GM21576 (cell line): ENCODE measurements at regions not wholly inside any gene's neighbourhood (a gene's known extent, or its start where the extent isn't known, plus 50 kb on each side); places are given as distances from the start of the nearest gene placed in this dataset.
"Not testable (repeated sequence)": the region's sequence is repeated elsewhere in the genome, so short reads cannot be mapped to it uniquely, and the experiment has no call there.

Experiments used
- ATAC-seq: cut with Tn5 transposase; IDR thresholded peaks from one replicate; pipeline ENCODE4 v1.9.1; 2021; ENCODE audit warnings: mild to moderate bottlenecking, moderate library complexity; ENCODE audit not compliant: unreplicated experiment

DNA sequence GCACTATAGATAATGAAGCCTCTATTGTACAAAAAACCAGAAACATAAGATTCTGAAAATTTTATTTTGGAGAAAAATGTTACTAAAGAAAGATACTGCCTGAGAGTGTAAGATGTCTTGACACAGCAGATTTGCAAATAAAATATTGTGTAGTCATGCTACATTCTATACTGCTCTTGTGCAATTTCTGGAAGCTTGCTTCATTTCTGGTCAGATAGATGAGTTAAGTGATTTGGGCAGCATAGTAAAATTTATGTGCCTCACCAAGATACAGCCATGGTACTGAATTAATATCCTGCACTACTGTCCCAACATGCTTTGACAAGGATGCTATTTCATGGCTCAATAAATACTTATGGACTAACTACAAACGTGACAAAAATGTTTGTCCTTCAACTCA lies 55.1 kb upstream of the STARD13 start:
- no peak for ATAC-seq

DNA sequence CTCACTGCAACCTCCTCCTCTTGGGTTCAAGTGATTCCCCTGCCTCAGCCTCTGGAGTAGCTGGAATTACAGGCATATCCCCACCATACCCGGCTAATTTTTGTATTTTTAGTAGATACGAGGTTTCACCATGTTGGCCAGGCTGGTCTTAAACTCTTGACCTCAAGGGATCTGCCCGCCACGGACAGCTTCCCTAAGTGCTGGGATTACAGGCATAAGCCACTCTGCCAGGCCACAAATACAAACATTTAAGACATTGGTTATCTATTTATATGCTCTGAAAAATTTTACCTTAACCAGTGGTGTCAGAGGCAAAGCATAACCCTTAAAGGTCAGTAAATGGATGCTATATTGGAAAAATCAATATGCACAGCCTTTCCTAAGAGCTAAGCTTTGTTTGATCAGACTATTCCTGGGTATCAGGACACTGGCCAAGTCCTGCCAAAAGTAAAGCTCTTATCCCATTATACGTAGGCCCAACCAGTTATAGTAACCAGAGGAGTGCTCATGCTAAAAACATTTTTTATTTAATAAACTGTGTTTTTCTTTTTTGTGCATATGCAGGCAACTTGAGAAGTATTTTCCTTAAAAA lies 56.4 kb upstream of the STARD13 start:
- ATAC-seq: no peak

DNA sequence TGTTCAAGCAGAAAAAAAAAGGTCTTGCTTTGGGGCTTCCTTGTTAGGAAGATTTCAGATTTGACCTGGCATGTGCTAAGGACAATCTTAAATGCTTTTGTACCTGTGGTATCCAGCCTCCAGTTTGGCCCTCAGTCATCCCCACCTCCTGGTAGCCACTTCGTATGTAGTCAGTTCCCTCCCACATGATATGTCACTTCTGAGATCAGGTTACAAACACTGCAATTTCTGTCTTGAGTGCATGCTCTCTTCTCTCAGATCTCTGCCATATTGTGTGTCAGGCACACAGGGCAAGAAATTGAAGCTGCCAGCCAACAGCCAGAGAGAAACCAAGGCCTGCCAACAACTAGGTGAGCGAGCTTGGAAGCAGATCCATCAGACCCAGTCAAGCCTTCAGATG lies 60.3 kb upstream of the STARD13 start:
- ATAC-seq: no peak

DNA sequence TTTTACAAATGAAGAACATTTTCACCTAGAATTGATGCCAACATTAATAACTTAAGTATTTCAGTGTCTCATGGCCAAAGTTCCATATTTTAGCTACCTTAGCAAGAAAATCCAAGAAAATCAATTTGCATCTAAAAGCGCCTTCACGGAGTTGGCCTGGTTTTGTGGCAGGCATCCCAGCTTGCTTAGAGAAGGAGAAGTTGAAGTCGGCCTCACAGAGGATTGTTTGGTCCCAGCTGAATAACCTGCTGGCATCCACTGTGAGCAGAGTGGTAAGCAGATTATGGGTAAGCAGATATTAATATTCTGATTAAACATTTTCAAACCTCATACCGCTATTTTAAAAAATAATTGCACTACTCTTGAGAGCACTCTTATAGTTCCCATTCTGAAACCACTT lies 62.3 kb upstream of the STARD13 start:
- ATAC-seq: no peak

DNA sequence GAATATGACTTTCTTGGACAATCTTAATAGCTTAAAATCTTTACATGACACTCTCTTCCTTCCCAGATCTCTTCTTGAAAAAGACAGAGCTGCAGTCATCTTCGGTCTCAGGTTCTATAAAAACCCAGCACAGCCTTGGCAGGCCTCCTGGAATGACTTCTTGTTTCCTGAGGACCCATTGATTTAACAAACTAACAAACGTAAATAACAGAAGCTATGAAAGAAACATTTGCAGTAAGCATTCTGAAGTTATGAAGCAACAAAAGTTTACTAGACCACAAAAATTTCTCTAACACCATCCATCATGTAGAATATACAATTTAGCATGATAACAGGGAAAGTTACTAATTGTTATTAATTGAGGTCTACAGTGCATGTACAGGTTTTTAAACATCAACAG lies 62.8 kb upstream of the STARD13 start:
- no peak for ATAC-seq

DNA sequence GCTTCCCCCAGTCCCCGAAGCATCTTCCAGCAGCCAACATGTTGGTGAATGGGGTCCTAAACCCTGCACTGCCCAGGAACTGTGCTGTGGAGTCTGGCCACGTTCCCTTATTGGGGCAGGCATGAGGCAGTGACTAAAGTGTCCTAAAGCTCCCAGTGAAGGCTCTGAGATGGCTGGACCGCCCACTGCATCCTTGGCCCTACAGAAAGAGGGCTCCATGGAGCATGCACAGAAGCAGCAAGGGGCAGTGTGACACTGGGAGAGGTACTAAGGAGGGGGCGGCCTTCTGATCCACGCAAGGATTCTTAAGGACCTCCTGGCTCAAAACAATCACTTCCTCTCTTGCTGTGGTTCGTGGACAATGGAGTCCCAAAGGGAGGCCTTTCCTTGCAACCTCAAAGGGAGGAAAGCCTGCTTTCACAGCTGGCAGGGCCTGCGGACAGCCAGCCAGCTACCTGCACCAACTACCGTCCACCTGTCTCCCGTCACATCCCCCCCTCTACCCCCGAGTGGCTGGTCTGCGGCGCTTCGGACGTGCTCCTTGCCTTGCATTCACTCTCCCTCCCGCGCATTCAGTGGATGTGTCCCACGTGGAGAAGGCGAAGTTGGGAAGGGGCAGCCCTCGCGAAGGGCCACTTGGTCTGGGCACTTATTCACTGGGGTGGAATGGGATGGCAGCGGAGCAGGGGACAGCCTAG lies 63.9 kb upstream of the STARD13 start:
- ATAC-seq: no peak

DNA sequence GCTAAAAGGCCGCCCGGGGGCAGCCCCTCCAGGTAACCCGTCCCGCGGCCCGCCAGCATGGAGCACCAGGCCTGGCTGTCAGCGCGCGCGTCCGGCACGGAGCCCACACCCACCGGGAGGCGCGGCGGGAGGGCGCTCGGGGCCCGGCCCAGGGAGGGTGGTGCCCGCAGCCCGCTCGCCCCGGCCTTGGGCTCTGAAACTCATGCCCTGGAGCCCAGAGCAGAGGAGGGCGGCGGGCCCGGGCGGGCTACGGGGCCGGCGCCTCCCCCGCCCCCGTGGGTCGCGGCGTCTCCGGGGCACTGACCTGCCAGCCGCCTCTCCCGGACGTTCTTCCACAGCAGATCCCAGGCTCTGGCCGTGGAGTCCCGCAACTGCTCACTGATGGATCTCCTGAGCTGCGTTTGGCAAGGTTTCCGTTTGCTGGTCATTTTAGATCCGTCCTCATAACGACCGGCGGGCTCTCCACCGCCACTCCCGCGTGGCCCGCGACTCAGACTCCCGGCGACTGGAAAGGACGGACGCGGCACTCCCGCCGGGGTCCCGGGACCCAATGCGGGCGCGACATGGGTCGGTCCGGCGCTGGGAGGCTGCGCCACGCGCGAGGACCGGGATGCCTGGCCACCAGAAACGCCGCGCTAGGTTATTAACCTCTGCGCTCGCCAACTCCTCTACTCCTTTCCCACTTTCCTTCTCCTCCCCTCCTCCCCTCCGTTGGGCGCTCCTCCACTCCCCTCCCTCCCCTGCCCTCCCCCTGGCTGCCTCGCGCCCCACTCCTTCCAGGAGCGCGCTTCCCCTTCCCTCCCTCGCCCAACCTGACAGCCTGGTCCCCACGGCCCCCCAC lies 64.7 kb upstream of the STARD13 start:
- no peak for ATAC-seq

DNA sequence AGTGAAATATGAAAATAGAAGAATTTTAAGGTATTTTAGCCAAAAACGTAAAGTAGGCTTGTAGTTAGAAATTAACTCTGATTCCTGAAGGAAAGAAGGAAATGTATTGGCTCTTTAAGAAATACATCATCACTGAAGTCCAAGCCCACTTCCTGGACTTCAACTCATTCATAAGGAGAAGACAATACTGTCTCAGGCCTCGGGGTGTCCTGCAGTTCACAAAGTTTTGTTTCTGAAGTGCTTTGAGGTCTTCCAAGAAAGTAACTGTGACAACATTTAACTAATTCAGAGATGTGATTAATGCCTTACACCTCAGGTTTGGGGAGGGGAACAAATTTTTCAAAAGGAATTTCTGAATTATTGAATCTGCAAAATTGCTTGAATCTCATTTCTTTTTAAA lies 65.8 kb upstream of the STARD13 start:
- ATAC-seq: no peak

DNA sequence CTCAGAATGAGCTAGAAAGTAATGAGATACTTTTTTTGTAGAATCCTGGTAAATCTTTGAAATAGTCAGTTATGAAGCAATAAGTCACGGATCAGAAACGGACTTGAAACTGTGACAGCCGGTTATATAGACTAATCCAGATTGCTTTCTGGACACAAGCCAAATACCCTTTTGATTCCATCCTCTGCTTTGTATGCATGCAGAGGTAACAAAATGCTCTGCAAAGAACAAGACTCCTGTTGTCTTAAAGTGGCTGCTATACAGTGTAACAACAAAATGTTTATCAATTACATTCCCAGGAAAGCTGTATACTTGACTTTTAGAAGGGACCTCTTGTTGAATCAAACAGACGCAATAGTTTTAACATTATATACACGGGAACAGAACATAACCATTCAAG lies 66.5 kb upstream of the STARD13 start:
- ATAC-seq: no peak

DNA sequence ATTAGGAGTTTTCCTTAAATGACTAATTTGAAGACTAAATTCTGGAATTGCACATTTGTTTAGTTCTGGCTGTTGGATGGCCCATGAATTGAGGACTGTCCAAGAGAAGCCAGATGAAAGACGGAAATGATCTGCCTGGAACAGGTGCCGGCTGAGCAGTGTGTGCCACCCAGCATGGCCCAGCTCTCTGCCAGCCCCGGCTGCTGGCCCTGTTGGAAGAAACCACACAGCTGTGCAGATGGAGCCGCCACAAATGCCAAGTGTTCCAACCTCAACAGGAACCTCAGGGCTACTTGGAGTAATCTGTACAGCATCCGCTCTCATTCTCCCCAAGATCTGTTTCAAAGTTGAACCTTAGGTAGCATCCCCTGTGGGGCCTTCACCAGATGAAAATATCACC lies 67.0 kb upstream of the STARD13 start:
- ATAC-seq: no peak

DNA sequence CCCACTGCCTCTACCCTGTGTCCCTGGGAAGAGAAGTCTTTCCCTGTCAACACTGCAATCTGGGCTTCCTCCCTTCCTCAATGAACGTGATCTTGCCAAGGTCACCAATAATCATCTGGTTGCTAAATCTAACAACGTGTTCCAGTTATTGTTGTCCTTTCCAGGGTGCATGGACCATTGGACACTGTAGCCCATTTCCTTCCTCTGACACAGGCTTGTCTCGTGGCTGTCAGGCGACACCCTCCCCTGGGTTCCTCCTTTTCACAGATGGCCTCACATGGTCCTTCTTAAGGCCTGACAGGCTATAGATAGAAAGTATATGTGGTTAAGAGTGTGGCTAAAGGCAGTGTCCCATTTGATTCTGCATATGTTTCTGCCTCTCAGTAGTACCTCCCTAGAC lies 67.7 kb upstream of the STARD13 start:
- ATAC-seq: peak; percentile 81

DNA sequence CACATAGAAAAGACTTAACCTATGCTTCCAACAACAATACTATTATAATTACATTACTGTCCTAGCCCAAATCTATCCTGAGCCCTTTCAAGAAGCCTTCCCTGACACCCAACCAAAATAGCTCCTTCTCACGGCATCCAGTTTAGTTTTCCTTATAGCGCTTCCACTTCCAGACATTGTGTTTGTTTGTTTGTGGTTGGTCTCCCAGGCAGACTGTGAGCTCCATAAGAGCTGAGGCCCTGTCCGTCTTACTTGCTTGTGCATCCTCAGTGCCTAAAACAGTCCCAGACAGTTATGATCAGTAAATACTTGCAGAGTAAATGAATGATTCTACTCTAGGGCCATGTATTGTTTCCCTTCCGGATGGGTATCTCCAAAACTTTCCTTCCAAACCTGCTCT lies 68.1 kb upstream of the STARD13 start:
- no peak for ATAC-seq

DNA sequence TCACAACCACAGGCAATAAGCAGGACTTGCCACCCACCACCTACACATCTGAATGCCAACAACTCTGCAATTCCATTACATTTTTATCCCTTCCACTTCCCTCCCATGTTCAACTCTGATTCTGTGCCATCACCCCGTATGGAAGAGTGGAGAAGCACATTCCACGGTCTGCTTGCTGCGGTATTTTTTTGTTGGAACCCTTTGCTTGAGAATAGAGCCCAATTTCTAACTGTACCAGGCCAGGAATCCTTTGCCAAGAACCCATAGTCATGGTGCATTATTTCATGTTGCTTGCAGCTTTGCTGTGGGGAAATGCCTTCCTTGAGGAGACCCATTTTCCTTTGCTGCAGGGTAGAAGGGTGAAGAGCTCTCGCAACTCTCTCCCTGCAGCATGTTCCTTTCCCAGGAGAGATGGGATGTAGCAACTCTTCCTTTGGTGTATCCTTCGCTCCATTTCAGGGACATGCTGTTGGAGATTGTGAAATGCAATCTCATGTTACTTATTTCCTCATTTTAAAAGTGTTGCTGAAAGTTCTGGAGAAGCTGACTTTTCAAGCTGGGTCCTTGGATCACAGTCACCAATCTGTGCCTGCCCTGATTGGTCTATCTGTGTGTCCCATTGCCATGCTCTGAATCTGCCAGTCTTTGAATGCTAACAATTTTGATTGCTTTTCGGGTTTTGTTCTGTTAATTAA lies 69.8 kb upstream of the STARD13 start:
- no peak for ATAC-seq

DNA sequence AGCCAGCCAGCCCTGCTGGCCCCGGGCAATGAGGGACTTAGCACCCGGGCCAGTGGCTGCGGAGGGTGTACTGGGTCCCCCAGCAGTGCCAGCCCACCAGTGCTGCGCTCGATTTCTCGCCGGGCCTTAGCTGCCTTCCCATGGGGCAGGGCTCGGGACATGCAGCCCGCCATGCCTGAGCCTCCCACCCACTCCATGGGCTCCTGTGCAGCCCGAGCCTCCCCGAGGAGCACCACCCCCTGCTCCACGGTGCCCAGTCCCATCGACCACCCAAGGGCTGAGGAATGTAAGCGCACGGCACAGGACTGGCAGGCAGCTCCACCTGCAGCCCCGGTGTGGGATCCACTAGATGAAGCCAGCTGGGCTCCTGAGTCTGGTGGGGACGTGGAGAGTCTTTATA lies 72.5 kb upstream of the STARD13 start:
- not testable (repeated sequence) for ATAC-seq

DNA sequence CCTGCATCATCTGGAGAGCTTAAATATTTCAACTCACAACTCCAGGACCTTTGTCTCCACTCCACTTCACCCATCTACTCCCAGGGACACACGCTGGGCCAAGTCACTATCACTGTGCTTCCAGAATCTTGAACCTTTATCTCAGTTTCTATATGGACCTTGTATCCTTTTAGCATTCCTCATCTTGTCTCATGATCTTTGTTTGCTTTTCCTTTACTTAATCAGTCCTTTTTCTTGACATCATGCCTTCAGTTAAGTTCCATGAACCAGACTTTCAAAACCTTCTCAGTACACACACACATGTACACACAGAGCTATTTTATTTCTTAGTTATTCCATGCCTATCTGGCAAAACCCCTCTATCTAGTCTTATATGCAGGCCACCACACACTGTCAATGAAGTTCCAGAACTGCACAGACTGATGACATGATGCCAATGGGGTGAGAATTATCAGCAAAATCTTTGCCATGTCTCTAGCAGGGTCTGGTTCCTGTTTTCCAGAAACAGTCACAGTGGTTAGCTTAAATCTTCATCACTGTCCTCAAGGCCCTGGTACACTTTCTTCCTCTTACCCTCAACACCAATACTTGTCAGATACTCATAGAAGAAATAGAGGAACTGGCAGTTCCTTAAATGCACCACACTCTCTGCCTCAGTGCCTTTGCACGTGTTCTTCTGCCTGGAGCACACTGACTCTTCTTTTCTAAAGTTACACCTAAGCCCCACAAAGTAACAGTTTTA lies 77.6 kb upstream of the STARD13 start:
- no peak for ATAC-seq

DNA sequence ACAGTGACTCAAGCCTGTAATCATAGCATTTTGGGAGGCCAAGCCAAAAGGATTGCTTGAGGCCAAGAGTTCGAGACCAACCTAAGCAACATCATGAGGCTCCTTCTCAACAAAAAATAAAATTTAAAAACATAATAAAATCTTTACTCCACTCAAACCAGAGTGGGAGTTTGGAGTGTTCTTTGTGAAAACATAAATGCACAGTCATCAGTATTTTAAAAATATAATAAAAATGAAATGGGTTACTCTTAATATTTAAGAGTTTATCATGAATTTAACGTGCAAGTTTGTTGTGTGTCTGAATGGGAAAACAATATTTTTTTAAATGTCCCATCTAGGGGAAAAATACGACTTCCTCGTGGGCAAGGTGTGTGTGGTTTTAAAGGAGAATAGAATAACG lies 78.6 kb upstream of the STARD13 start:
- no peak for ATAC-seq

DNA sequence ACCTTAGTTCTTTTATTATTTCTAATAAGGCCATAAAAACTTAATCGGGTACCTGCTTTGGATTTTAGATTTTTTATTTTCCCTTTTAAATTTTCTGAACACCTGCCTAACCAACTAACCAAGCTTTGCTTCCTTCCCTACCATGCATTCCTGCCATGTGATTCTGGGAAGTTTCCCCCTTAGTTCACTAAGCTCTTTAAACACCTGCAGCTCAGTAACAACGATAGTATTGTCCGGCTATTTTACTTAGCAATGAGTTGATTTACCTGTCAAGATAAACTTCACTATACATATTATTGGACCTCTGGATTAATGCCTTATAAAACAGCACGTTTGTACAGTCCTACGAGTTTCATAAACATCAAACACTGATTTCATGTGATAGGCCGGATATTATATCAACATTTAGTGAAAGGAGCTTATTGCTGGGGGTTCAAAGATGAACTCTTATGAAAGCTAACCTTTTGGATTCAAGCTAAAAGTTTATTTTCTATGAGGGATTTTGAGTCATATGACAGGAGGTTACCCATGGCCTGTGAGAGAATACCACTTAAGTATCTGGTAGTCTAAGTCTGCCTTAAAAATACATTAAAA lies 81.0 kb upstream of the STARD13 start:
- ATAC-seq: no peak

DNA sequence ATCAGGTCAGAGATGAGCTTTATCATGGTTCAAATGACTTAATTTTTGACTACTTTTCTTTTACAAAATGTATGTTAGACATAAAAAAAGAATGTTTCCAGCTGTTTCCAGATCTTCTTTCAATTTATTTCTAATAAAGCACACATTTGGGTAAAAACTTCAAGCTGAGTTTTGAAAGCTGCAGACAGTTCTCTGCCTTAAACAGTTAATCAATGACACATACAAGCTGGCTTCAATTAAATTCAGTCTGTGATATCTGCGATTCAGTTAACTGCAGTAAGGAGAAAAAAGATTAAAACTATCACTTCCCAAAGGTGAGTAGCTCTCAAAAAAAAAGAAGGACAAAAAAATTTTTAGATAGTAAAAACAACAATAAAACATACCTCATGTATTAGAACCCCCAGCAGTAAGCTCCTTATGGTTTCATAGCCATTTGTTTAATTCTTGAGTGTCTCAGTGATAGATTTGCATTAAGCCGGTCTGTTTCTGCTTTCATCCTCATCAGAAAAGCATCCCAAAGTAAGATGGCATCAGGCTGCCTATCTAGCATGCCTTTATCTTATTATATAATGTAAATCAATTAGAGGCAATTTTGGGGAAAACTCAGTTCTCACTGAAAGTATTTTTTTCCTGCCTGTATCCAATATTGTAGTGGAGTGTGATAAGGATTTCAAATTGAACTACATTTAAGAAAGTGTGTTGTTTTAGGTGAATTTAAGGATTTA lies 81.8 kb upstream of the STARD13 start:
- ATAC-seq: no peak

DNA sequence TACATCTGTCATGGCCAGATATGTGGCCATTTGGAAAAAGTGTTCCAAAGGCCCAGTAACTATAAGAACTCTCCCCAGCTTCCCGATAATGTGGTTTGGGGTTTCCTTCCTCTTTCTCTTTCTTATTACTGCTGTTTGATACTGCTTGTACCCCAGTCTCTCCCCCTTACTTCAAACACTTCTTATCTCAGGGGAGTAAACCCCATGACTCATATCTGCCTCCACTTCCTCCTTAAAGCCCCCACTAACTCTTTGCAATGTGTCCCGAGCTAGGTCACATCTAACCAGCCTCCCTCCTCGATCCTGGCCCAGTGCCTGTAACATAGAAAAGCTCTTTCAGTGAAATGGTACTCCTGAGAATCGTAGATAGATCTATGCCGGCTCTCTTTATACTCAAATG lies 82.4 kb upstream of the STARD13 start:
- peak; percentile 61 for ATAC-seq

DNA sequence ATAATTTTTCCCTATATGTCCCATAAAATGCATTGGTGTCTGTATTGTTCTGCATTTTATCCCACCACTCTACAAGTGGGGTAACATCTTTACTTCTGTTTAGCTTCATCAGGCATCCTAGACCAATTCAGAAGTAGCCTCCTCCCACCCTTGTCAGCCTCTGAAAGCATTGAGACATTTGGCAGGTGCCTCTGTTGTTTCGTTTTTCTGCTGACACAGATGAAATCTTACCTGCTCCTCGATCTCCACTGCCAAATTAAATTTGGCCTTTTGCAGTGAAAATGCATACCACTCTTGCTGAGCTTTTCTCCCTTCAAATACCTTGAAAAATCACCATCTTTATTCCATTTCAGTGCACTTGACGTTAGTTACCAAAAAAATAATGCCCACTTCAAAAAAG lies 83.5 kb upstream of the STARD13 start:
- no peak for ATAC-seq
